HL-60/S4 treated with phorbol 12-myristate 13-acetate at 8.2 ng/mL for 4 days and 3 days (cell line): ENCODE measurements at regions not wholly inside any gene's neighbourhood (a gene's known extent, or its start where the extent isn't known, plus 50 kb on each side); places are given as distances from the start of the nearest gene placed in this dataset.

Experiments
- in situ Hi-C: fragments of 300-500 bp; cut with MboI; formaldehyde crosslinking; loops from 2 replicates; pipeline ENCODE4 v1.15.0; 2022; ENCODE audit warnings: low sequenced_read_pairs

DNA sequence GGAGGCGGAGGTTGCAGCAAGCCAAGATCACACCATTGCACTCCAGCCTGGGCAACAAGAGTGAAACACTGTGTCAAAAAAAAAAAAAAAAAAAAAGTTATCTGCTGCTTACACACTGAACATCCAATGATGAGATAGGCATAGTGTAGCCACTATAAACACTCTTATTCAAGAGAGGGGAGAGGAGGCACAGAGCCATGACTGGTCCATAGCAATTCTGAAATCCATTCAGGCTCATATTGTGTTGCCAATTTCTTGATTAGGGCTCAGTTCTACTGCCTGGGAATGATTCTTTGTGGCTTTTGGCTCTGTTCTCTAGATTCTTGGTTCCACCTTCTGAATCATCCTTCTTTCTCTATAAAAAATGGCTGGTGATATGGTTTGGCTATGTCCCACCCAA, 136.1 kb downstream of the ZFP36L2 start:
- in situ Hi-C loops, result no loop called here

- in situ Hi-C loops, result no loop called here
Observed at GRCh38 chr2:43088143-43089073, 138.0 kb downstream of the ZFP36L2 start.

DNA sequence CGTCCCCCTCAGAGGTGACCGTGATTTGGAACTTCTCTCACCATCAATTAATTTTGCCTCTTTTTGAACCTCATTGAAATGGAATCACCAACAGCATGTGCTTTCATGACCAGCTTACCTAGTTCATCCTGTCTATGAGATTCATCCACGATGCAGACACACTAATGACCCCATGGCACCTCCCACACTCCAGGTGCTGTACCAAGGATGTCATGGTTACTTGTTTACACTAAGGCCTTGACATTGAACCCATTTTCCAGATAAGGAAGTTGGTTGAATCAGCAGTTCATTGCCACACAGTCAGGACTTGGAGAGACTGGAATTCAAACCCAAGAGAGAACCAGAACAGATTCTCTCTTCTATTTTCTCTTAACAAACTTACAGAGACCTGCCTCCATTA, 139.0 kb downstream of the ZFP36L2 start:
- in situ Hi-C loops, result no loop called here

DNA sequence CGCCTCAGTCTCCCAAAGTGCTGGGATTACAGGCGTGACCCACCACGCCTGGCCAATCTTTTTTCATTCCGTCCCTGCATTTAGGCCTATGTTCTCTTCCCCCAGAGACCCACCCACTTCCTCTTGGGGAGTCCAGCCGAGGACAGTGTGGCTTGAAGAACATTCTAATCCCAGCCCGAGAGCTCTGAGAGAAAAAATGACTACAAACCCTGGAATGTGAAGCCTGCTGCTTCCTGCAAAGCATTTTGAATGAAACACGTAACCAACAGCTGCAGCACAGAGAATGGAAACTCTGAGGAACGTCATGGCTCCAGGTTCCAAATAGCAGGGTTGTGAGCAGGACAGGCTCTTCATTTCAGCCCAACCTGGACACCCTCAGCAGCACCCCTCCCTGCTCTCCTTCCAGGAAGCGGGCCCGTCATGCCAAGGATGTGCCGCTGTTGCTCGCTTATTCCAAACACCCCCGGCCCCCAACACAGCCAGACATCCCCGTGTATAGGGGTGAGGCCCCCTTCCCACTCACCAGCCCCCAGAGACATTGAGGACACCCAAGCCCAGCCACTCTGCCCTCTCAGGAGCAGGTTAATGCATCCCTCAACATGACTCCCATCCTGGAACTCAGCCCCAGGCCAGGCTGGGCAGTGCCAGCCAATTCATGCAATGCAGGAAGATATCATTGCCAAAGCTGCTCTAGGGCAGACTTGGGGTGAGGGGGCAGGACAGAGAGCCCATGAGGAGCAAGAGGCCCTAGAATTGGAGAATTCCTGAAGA, 139.8 kb downstream of the ZFP36L2 start:
- in situ Hi-C loops, result no loop called here

DNA sequence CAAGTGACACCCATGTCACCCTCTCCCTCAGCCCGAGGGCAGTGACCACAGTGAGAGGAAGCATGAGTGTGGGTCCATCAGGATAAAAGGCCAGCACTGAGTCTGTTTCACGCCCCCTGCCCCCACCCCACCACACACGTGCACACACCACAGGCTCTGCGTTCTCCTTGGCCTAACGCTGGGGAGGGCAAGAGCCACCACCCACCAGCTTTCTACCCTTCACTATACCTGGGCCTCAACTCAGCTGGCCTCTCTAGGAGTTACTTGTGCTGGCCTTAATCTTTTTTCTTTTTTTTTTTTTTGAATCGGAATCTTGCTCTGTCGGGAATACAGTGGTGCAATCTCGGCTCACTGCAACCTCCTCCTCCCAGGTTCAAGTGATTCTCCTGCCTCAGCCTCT, 140.5 kb downstream of the ZFP36L2 start:
- in situ Hi-C loops, result no loop called here

GRCh38 chr2:43085505-43085904, 140.9 kb downstream of the ZFP36L2 start:
- in situ Hi-C loops, result no loop called here

GRCh38 chr2:43084699-43085091, 141.7 kb downstream of the ZFP36L2 start:
- in situ Hi-C loops, result no loop called here

GRCh38 chr2:43083710-43084698, 142.4 kb downstream of the ZFP36L2 start:
- in situ Hi-C loops, result no loop called here

DNA sequence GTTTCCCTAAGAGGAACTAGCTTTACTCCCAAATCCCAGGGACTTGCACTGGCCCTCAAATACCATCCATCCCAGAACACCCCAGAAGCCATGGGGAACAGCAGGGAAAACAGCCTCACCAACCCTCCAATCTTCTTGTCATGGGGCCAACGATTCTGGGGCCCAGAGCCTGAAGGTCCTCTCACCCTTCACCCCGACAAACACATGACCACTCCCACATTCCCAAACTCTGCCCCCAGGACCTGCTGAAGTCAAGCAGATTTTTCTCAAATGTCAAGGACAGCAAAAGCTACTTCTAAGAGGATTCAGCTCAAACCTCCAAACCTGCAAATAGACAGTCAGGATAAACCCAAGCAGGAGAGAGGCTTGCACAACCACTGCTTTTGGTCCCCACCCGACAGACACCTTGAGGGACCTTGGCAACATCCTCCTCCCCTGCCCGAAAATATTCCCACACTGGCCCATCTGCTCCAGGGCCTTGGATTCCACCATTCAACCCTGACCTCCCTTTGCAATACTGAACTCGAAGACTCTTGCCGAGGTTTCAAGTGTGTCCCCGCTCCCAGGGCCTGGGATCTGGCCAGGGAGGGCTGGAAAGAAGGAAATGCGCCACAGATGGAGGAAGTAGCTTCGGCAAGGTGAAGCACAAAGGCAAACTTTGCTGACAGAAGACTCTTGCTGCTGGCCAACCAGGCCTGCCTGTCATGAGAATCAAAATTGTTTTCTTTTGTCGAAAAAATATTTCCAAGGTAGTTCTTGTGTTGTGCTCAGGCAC, 143.3 kb downstream of the ZFP36L2 start:
- in situ Hi-C loops, result no loop called here

DNA sequence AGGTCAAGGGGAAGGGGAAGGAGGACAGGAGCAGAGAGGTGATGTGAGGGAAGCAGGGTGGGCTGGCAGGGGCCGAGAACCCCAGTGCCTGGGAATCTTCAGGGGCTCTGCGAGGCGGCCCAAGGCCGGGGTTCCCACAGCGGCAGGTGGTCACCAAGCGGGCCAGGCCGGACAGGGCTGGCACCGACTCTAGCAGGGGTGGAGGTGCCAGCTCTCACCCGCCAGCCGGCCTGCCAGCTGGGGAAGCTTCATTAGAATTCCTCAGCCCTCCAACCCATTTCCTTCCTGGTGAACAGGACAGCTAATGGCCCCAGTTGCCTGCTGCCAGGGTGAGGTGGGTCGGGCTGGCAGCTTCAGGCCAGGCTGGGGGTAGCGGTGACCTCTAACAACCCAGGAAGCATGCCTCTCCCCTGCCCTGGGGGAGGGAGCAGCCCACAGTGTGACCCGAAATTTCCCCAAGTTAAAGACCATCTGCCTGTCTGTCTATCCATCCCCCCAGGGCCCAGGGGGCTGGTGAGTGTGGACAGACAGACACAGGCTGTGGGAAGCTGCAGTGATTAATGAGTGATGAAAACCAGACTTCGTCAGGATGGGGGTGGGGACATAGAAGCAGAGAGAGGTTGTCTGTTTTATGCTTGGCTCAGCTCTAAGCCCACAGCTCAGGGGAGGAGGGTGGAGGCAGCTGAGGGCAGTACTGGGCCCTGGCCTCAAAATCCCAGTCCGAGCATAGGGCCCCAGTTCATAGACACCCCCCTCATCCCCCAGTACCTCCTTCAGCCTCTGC, 144.1 kb downstream of the ZFP36L2 start:
- in situ Hi-C loops, result no loop called here

- in situ Hi-C loops, result no loop called here
Observed at GRCh38 chr2:43081131-43081765, 145.2 kb downstream of the ZFP36L2 start.

DNA sequence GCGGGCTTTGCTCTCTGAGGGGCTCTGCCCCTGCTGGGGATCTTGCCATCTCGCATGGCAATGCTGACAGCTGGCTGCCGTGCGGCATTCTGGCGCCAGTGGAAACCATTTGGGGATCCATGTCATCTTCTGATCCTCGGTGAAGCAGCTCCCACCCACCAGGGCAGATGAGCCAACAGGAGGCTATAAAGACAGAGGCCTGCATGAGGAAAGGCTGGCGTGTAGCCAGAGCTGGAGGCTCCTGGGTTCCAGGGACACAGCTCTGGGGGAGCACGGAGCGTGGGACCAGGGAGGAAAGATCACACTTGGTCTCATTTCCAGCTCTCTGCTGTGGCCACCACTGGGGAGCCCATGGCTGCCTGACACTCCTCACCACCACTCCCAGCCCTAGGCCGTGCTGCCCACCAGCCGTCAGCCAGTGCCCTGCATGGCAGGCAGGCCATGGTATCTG, 145.8 kb downstream of the ZFP36L2 start:
- in situ Hi-C loops, result no loop called here

GRCh38 chr2:43078781-43079755, 147.3 kb downstream of the ZFP36L2 start:
- in situ Hi-C loops, result no loop called here

DNA sequence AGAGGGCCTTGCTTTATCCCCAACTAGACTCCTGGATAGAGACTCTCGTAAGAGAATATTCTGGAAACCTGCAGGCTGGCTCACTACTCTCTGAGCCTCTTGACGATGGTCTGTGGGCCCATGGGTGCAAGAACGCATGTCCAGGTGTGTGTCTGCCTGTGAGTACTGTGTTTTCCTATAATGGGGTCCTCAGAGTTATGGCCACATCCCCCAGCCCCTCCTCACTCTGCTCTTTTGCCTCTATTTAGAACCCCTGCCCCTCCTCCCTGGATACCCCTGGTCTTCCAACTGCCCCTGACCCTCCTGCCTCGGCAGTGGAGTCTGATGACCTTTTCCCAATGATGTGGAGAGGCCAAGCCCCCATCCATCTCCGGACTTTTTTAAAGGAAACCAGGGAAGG, 148.1 kb downstream of the ZFP36L2 start:
- in situ Hi-C loops, result no loop called here

DNA sequence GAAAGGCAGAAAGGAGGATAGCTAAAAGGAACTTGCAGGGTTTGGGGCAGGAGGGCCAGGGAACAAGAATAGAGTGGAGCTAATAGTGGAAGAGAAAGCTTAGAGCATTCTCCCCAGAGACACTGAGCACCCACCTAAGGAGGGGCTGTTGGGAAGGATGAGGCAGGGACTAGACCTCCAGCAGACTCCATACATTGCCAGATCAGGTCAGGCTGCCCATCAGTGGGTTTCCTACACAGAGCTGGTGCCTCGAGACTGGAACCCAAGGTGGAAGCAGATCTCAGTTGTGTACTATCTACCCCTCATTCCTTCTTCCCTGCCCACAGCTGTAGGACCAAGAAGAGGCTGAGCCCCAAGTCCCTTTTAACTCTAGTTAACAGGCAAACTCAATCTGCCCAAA, 148.5 kb downstream of the ZFP36L2 start:
- in situ Hi-C loops, result no loop called here

- in situ Hi-C loops, result no loop called here
Observed at GRCh38 chr2:43076676-43077075, 149.7 kb downstream of the ZFP36L2 start.

- in situ Hi-C loops, result no loop called here
Observed at GRCh38 chr2:43075811-43076585, 150.4 kb downstream of the ZFP36L2 start.
